GM18505 (cell line): ENCODE measurements at regions not wholly inside any gene's neighbourhood (a gene's known extent, or its start where the extent isn't known, plus 50 kb on each side); places are given as distances from the start of the nearest gene placed in this dataset.
"Not testable (repeated sequence)": the region's sequence is repeated elsewhere in the genome, so short reads cannot be mapped to it uniquely, and the experiment has no call there.

Source experiments
- ATAC-seq: cut with Tn5 transposase; IDR thresholded peaks from one replicate; pipeline ENCODE4 v1.9.1; 2021; ENCODE audit not compliant: unreplicated experiment
- POLR2A ChIP-seq: IDR thresholded peaks from 4 replicates; pipeline ENCODE4 v1.6.1; 2011; ENCODE audit warnings: borderline replicate concordance; ENCODE audit not compliant: insufficient read depth, insufficient read length; ENCODE audit errors: extremely low read depth

GRCh38 chr7:66443946-66444345 is 184.7 kb upstream of the KCTD7 start:
- no peak for ATAC-seq
- TF ChIP-seq POLR2A, result no peak

- not testable (repeated sequence) for ATAC-seq
Measured at GRCh38 chr7:66447007-66447406, 181.7 kb upstream of the KCTD7 start.

GRCh38 chr7:66450814-66451213 is 177.9 kb upstream of the KCTD7 start:
- ATAC-seq, result not testable (repeated sequence)

GRCh38 chr7:66451713-66452112 is 177.0 kb upstream of the KCTD7 start:
- peak; percentile 73 for ATAC-seq

DNA sequence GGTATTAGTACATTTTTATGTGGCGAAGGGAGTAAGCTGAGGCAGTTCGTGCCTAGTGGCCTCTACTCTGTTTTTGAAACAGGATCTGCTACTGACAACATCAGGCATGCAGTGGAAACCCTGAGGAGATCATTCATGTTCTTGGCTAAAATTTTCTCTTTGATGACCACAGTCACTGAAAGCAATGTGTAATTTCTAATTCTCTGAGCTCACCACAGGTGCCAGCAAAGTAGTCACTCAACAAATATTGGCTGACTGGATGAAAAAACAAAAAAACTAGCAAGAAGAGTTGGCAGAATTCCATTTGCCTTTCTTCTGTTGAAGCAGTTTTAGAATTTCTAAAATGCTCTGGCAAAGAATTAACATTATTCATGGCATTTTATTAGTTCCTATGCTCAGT is 176.5 kb upstream of the KCTD7 start:
- no peak for TF ChIP-seq POLR2A
- no peak for ATAC-seq

GRCh38 chr7:66453340-66453739 is 175.3 kb upstream of the KCTD7 start:
- no peak for TF ChIP-seq POLR2A
- no peak for ATAC-seq

GRCh38 chr7:66454600-66455225 is 174.0 kb upstream of the KCTD7 start:
- TF ChIP-seq POLR2A, result no peak
- ATAC-seq, result no peak

- not testable (repeated sequence) for ATAC-seq
Measured at GRCh38 chr7:66455432-66455831, 173.2 kb upstream of the KCTD7 start.

GRCh38 chr7:66456431-66456830 is 172.2 kb upstream of the KCTD7 start:
- ATAC-seq, result not testable (repeated sequence)

GRCh38 chr7:66458991-66459390 is 169.7 kb upstream of the KCTD7 start:
- not testable (repeated sequence) for ATAC-seq

DNA sequence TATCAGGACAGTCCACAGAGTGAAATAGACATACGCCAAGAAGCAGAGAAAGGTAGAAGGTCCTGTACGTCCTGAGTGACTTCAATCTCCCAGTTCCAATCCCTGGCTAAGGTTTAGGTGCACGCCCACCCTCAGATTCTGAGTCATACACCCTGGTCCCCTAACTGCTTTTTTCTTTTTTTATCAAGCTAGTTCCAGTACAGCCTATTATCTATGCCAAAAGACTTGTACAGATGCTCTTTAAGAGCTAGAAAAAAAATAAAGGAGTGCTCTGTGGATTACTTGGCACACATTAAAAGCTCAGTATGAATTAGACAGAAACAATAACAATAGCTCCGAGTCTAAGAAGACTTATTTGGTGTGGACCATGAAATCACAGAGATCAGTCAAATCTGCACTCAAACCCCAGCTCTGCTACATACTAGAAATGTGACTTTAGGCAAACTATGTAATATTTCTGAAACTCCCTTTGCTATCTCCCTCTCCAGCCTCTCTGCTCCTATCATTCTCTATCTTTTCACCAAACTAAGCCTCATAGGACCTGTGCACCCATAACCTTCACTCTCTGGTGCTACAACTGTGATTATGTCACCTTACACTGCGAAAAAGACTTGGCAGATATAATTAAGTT is 168.8 kb upstream of the KCTD7 start:
- not testable (repeated sequence) for ATAC-seq

GRCh38 chr7:66460921-66461361 is 167.7 kb upstream of the KCTD7 start:
- no peak for ATAC-seq
- TF ChIP-seq POLR2A, result no peak

DNA sequence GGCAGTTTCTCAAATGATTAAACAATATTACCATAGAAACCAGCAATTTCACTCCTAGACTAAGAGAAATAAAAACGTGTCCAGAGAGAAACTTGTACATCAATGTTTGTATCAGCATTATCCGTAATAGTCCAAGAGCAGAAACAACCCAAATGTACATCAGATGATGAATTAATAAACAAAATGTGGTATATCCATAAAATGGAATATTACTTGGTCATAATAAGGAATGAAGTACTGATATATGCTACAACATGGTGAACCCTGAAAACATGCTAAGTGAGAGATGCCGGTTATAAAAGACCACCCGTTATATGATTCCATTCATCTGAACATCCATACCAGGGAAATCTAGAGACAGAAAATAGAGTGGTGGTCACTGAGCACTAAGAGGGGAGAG is 167.3 kb upstream of the KCTD7 start:
- not testable (repeated sequence) for ATAC-seq

- ATAC-seq, result not testable (repeated sequence)
Measured at GRCh38 chr7:66462831-66463230, 165.8 kb upstream of the KCTD7 start.

- ATAC-seq, result no peak
- TF ChIP-seq POLR2A, result no peak
Measured at GRCh38 chr7:66464059-66464458, 164.6 kb upstream of the KCTD7 start.
